ENCODE measurements at regions not wholly inside any gene's neighbourhood (a gene's known extent, or its start where the extent isn't known, plus 50 kb on each side); places are given as distances from the start of the nearest gene placed in this dataset.

GRCh38 chr7:15046861-15047260 is 144.3 kb upstream of the DGKB start:
- no peak for TF ChIP-seq CTCF (IDR thresholded peaks at IDR 0.05; ENCODE audit: low read depth, low read length)
- no peak for TF ChIP-seq MYC (IDR thresholded peaks at IDR 0.05; ENCODE audit: low read depth, low read length)
- no peak for TF ChIP-seq POLR2A (IDR thresholded peaks at IDR 0.05; ENCODE audit: extremely low read depth, insufficient read length)
- TF ChIP-seq, protein P1, sequence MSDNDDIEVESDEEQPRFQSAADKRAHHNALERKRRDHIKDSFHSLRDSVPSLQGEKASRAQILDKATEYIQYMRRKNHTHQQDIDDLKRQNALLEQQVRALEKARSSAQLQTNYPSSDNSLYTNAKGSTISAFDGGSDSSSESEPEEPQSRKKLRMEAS (IDR thresholded peaks at IDR 0.05; ENCODE audit: low read depth, low read length) = no peak
